ENCODE measurements at regions not wholly inside any gene's neighbourhood (a gene's known extent, or its start where the extent isn't known, plus 50 kb on each side); places are given as distances from the start of the nearest gene placed in this dataset.

DNA sequence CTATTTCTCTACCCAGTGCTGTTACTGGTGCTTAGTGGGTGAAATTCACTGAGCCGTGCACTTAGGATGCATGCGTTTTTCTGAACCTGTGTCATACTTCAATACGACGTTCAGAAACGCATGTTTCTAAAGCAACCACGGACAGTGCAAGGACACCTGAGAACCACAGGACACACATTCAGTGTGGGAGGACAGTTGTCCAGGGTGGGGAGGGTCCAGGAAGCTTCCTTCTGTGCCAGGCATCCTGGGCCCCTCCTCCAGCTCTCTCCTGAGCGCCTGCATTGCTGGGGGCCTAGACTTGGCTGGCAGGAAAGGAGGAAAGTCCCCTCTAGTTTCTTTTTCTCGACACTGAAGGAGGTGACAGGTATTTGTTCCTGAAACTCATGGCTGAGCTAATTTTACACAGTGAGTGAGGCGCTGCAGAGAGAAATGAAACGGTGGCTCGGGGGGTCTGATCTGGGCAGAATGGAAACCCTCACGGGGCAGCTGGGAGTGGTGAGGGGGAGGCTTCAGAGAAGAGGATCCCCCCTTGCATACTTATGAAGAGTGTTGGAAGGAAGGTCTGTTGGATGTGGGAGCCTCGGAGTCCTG is 89.9 kb downstream of the IRF8 start:
- DNase-seq, result no peak
- intact Hi-C loops (cut with DNase I), result loop anchor here (5.0 kb wide), 1 partner anchor 167 kb away; no protein-coding TSS in a partner anchor

DNA sequence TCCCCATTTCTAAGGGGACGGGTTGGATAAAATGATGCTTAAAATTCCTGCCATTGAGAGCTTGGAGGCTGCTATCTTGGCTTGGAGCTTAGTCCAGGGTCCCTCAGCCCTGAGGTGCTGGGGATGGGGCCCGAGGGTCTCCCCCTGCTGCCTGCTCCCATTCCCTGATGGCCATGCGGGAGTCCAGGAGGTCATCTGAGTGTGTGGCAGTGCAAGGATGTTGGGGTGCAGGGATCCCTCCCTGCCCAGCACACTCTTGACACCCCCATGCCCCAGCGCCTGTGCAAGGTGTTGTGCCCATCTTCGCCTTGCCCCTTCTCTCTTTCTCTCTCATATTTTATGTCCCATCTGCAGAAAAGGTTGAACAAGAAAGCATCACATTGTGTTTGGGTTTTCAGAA is 90.4 kb downstream of the IRF8 start:
- peak in 1 of 42 donors; percentile 8 for DNase-seq

GRCh38 chr16:85989863-85990643 is 91.1 kb downstream of the IRF8 start:
- intact Hi-C loops (cut with DNase I), result loop anchor here (5.0 kb wide), 1 partner anchor 168 kb away; no protein-coding TSS in a partner anchor
- peak in 2 of 42 donors; percentile 22 to 47 for DNase-seq

More for the DNA sequence above, 90.4 kb downstream of the IRF8 start:
- intact Hi-C loops (cut with DNase I), result loop anchor here (5.0 kb wide), 1 partner anchor 167 kb away; no protein-coding TSS in a partner anchor

- DNase-seq, result peak in 1 of 42 donors; percentile 12
- intact Hi-C loops (cut with DNase I), result no loop called here
These were observed 91.9 kb downstream of the IRF8 start for GRCh38 chr16:85990861-85991301.

GRCh38 chr16:85991425-85991824 is 92.5 kb downstream of the IRF8 start:
- intact Hi-C loops (cut with DNase I), result no loop called here
- DNase-seq, result peak in 1 of 42 donors; percentile 36

- DNase-seq, result peak in 1 of 42 donors; percentile 10
These were observed 92.9 kb downstream of the IRF8 start for GRCh38 chr16:85991856-85992255.

DNA sequence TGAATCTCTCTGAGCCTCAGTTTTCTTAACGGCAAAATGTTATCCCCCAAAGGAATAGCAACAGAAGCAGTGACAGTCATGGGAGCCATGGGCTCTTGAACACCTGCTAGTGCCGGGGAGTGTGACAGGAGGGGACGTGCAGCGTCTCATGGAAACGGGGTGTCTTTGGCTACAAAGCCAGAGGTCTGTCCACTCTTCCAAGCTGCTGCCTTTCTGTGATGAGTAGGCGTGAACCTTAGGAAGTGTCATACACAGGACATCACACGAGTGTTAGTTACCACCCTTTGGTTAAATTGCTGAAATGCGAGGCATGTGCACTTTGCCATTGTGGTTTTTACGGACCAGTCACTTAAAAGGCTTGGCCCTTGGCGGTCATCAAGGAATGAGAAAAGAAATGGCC is 93.4 kb downstream of the IRF8 start:
- DNase-seq, result peak in 2 of 42 donors; percentile 4 to 28
- intact Hi-C loops (cut with DNase I), result no loop called here

More at GRCh38 chr16:85991856-85992255, 92.9 kb downstream of the IRF8 start:
- intact Hi-C loops (cut with DNase I), result no loop called here

DNA sequence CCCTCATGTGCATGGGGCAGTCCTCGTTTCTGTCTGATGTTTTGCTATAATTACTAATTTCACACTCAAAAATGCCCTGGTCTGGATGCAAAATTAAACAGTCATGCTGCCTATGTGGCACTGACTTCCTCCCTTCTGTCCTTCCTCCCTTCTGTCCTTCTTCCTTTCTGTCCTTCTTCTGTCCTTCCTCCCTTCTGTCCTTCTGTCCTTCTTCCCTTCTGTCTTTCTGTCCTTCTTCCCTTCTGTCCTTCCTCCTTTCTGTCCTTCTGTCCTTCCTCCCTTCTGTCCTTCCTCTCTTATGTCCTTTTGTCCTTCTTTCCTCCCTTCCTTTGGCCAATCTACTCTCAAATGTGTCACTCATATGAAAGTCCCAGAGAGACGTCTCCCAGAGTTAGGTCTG is 93.8 kb downstream of the IRF8 start:
- intact Hi-C loops (cut with DNase I), result no loop called here
- no peak for DNase-seq

DNA sequence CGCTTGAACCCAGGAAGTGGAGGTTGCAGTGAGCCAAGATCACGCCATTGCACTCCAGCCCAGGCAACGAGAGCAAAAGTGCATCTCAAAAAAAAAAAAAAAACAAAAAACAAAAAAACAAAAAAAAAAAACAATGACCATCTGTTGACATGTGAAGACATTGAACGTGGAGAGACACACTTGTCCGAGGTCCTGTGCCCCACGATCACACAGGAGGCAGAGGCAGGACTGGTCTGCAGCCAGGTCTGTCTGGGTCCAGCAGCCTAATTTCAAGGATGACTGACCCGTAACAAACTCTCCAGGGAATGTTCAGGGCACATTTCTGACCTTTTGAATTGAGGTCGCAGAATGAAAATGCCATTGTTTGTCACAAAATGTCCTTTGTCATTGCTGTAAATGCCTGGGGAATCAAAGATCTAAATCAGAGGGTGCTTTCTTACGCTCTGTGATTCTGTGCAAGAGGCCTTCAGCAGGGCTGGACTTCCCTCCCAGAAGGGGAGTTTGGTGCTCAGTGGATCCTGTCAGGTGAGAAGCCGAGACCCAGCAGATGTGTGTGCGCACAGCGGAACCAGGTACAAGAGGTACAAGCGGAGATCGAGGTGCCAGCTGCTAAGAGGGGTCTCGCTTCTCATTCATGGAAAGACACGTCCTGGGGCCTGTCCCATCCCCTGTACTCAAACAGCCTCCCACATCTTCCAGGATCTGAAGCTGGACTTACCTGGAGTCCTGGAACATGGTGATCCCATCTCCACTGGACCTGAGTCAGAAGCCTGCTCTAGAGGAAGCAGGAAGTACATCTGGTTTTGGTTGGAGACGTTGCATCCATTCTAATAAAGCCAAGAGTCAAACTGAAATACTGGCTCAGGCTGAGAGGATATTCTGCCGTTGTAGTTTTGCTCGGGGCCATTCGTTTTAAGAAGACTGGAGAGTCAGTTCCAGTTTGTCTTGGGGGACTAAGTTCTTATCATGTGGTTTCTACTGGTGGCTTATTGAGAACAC is 95.8 kb downstream of the IRF8 start:
- intact Hi-C loops (cut with DNase I), result no loop called here
- peak in 5 of 42 donors; percentile 1 to 48 (median 27) for DNase-seq

DNA sequence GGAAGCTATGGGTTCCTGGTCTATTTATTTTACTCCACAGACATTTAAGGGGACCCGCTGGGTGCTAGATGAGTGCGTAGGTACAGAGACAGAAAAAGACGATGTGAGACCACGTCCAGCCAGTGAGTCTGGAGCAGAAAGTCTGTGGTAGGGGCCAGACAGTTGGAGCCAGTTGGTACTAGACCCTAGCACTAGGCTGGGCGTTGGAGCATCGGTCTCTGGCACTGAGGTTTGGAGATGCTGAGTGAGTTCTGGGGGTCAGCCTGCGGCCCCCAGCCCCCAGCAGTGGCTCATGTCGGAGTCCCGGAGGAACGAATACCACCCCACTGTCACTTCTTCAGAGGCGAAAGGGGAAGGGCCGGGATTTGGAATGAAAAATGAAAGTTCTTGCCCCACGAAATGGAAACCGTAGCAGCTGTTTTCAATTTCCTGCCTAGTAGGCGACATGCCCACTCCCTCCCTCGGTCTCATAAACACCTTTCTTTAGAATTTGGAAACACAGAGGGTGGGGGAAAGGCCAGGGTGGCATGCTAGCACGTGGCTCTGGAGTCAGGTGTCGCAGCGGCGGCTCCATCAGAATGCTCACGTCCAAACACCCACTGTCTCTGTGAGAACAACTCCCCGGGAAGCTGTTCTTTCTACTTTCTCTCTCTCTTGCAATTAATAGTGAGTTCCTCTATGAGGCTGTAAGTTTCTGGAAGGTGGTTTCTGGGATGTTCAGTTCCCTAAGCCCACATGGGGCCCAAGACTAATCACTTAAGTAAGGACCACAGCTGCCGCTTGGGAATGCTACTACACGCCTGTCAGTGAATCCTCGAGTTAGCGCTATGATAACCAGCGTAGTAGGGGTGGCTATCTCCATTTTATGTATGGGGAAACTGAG is 96.8 kb downstream of the IRF8 start:
- intact Hi-C loops (cut with DNase I), result no loop called here
- no peak for DNase-seq

DNA sequence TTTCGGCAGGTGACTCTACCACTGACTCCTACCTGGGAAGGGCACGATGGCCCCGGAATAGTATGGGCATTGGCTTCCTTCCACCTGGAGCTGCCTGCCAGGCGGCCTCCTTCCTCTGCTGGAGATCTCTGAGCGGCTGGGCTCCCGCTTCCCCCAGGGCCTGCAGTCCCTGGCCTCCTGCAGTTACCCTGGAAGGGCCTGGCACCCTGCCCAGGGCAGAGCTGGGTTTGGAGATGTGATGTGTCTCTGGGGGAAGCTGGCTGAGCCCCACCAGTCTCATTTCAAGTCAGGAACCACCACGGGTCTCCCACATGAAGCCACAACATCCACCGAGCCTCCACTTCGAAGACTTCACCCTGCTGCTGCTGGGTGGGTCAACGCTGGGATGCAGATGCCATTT is 97.9 kb downstream of the IRF8 start:
- intact Hi-C loops (cut with DNase I), result no loop called here
- DNase-seq, result peak in 1 of 42 donors; percentile 41

DNA sequence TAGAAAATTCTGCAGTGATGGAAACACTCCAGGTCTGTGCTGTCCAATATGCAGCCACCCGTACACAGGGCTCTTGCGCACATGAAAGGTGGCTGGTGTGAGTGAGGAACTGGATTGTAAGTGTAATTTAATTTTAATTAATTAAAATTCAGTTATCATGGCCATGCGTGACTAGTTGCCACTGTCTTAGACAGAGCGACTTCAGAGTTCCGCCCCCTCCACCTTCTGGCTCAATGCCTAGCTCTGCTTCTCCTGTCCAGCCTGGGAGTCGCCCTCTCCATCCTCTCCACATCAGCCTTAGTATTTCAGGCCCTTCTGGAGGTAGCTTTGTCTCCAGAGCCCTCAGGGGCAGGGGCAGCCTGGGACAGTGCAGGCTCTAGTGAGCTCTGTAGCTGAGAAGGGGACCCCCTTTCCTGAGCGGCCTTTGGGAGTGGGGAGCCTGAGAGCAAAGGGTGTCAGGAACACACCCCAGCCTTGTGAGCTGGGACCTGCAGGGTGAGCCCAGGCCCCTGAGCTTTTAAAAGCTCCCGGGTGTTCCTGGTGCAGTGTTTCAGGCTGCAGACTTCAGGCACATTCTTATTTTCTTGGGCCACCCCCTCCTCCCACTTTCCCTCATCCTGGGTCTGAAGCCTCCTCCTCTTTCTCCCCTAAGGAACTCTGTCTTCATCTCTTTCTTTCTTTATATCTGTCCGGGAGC is 99.4 kb downstream of the IRF8 start:
- intact Hi-C loops (cut with DNase I), result no loop called here
- DNase-seq, result peak in 19 of 42 donors; percentile 22 to 79 (median 47)

GRCh38 chr16:85998868-85999729 is 100.1 kb downstream of the IRF8 start:
- intact Hi-C loops (cut with DNase I), result no loop called here
- peak in 38 of 42 donors; percentile 26 to 88 (median 58) for DNase-seq

DNA sequence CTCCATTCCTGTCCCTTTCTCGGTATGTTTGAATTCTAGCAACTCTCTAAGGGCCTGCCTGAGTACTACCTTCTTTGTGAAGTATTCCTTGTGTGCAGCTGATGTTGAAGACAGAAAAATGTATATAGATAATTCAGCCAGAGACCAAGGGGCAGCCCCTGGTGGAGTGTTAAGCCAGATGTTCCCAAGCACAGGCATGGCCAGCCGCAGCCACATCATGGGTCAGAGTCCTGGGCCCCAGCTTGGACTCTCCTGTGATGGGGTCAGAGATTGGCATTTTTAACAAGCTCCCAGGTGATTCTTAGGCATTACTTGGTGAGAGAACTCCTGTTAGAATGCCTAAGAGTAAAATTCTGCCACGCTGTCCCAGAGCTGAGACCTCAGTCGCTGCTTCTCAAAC is 100.8 kb downstream of the IRF8 start:
- intact Hi-C loops (cut with DNase I), result no loop called here
- DNase-seq, result peak in 2 of 42 donors; percentile 15 to 22

DNA sequence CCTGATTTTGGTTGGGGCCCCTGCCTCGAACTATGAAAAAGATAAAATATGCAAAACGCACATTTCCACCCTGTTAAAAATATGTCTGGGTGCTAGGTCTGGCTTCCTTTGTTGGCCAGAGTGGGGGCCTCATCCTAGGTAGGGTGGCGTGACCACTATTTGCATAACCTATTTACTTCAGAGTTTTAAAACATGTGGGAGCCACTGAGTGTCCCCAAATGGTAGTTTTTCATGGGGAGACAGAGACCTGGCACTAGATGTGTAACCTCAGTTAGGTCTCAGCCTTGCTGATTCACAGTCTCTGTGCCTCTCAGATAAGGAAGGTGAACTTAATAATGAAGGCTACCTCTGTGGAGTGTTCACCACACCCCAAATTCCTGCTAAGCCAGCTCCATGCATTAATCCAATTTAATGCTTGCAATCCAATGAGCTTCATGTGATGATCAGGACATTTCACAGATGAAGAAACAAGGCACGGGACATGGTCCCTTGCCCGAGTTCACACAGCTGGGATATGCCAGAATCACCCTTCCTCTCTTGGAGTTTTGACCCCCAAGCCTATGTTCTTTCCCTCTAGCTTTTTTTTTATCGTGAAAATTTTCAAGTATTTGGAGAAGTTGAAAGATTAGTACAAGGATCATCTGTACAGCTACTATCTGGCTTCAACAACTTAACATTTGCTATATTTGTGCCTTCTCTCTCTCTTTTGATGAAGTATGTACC is 103.4 kb downstream of the IRF8 start:
- DNase-seq, result peak in 2 of 42 donors; percentile 7 to 29
- intact Hi-C loops (cut with DNase I), result no loop called here

DNA sequence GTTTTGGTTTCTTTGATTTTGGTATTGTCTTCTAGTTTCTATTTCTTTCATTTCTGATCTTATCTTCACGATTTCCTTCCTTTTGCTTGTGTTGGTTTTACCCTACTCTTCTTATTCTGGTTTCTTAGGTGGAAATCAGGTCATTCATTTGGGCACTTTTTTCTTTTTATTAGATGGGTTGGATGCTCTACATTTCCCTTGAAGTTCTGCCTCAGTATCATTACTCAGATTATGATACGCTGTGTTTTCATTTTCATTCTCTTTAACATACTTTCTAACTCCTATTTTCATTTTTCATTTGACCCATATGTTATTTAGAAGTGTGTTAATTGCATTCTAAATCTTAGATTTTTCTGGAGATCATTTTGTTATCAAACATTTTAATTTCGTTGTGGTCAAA is 108.6 kb downstream of the IRF8 start:
- intact Hi-C loops (cut with DNase I), result no loop called here
- DNase-seq, result no peak

All from head of caudate nucleus (tissue), 42 donors.